Stimulated activated CD4-positive, alpha-beta T cell treated with anti-CD3 and anti-CD28 coated beads, Interleukin-4, amount 100 ng/mL, for 24 hours (primary cell): ENCODE measurements at regions not wholly inside any gene's neighbourhood (a gene's known extent, or its start where the extent isn't known, plus 50 kb on each side); places are given as distances from the start of the nearest gene placed in this dataset.

Experiments
- DNase-seq: peaks from one replicate; pipeline ENCODE4 v3.0.0-alpha.2; 2020

- DNase-seq = no peak
These were observed 199.8 kb upstream of the ZIC3 start for GRCh38 chrX:137366018-137366633.

GRCh38 chrX:137363559-137363958, 202.4 kb upstream of the ZIC3 start:
- no peak for DNase-seq

GRCh38 chrX:137362583-137362982, 203.3 kb upstream of the ZIC3 start:
- DNase-seq = no peak

GRCh38 chrX:137354851-137355250, 211.1 kb upstream of the ZIC3 start:
- DNase-seq = no peak

GRCh38 chrX:137353404-137353803, 212.5 kb upstream of the ZIC3 start:
- no peak for DNase-seq

GRCh38 chrX:137352101-137352660, 213.7 kb upstream of the ZIC3 start:
- DNase-seq = no peak

- DNase-seq = no peak
These were observed 223.0 kb upstream of the ZIC3 start for GRCh38 chrX:137342969-137343368.

- DNase-seq = no peak
These were observed 252.3 kb upstream of the ZIC3 start for GRCh38 chrX:137313627-137314026.

- DNase-seq = no peak
These were observed 260.5 kb upstream of the ZIC3 start for GRCh38 chrX:137305404-137305803.

- DNase-seq = no peak
These were observed 263.4 kb upstream of the GPR101 start for GRCh38 chrX:137297167-137297566.

GRCh38 chrX:137290011-137290410, 256.2 kb upstream of the GPR101 start:
- no peak for DNase-seq

GRCh38 chrX:137287191-137287590, 253.4 kb upstream of the GPR101 start:
- DNase-seq = no peak

GRCh38 chrX:137286423-137286822, 252.6 kb upstream of the GPR101 start:
- DNase-seq = no peak

GRCh38 chrX:137278825-137279224, 245.0 kb upstream of the GPR101 start:
- no peak for DNase-seq

GRCh38 chrX:137263374-137263773, 229.6 kb upstream of the GPR101 start:
- DNase-seq = no peak

GRCh38 chrX:137245183-137245582, 211.4 kb upstream of the GPR101 start:
- no peak for DNase-seq

GRCh38 chrX:137236837-137237236, 203.0 kb upstream of the GPR101 start:
- DNase-seq = no peak

GRCh38 chrX:137234651-137235402, 201.0 kb upstream of the GPR101 start:
- no peak for DNase-seq

- DNase-seq = no peak
These were observed 199.7 kb upstream of the GPR101 start for GRCh38 chrX:137233478-137233877.

GRCh38 chrX:137227151-137227550, 193.4 kb upstream of the GPR101 start:
- no peak for DNase-seq

- DNase-seq = no peak
These were observed 181.7 kb upstream of the GPR101 start for GRCh38 chrX:137215467-137215866.

GRCh38 chrX:137212078-137212632, 178.4 kb upstream of the GPR101 start:
- DNase-seq = no peak

GRCh38 chrX:137198040-137198439, 164.2 kb upstream of the GPR101 start:
- no peak for DNase-seq

- DNase-seq = no peak
These were observed 162.2 kb upstream of the GPR101 start for GRCh38 chrX:137195991-137196390.
